Brain microvascular endothelial cell (primary cell): ENCODE measurements at regions not wholly inside any gene's neighbourhood (a gene's known extent, or its start where the extent isn't known, plus 50 kb on each side); places are given as distances from the start of the nearest gene placed in this dataset.

Source experiments
- DNase-seq: peaks from one replicate; pipeline ENCODE4 v3.0.0-alpha.2; 2020
- H3K27ac ChIP-seq: fragments of 250-450 bp; sonication (Bioruptor Pico); 2 replicates; pipeline ENCODE4 v1.5.1; 2020; ENCODE audit warnings: mild to moderate bottlenecking, moderate library complexity
- H3K27me3 ChIP-seq: fragments of 250-450 bp; sonication (Bioruptor Pico); replicated peaks from 2 replicates; pipeline ENCODE4 v1.5.1; 2020; ENCODE audit warnings: mild to moderate bottlenecking
- H3K36me3 ChIP-seq: fragments of 250-450 bp; sonication (Bioruptor Pico); replicated peaks from 2 replicates; pipeline ENCODE4 v1.5.1; 2020; ENCODE audit warnings: mild to moderate bottlenecking
- H3K4me3 ChIP-seq: 2 replicates; pipeline ENCODE4 v1.5.1; 2011; ENCODE audit warnings: low read depth, mild to moderate bottlenecking, control low read depth, low read length, moderate library complexity
- in situ Hi-C: cut with HindIII; loops from 2 replicates; pipeline ENCODE4 v1.10.0; 2017; ENCODE audit warnings: low sequenced_read_pairs, low pct_ligation_motif_present
- TF ChIP-seq, protein P1 (sequence below): IDR thresholded peaks from 2 replicates; pipeline ENCODE4 v1.5.1; 2011; ENCODE audit warnings: low read depth, mild to moderate bottlenecking, moderate library complexity, low read length, control low read depth, inconsistent platforms; ENCODE audit errors: missing control alignments

GRCh38 chr16:77064037-77064436, 127.0 kb upstream of the MON1B start:
- no peak for DNase-seq
- no peaks in the 10 kb centered on the region for H3K27me3 ChIP-seq
- H3K36me3 ChIP-seq = no peaks in the 10 kb centered on the region
- no peak overlapping the region for H3K27ac ChIP-seq
- TF ChIP-seq, protein P1, sequence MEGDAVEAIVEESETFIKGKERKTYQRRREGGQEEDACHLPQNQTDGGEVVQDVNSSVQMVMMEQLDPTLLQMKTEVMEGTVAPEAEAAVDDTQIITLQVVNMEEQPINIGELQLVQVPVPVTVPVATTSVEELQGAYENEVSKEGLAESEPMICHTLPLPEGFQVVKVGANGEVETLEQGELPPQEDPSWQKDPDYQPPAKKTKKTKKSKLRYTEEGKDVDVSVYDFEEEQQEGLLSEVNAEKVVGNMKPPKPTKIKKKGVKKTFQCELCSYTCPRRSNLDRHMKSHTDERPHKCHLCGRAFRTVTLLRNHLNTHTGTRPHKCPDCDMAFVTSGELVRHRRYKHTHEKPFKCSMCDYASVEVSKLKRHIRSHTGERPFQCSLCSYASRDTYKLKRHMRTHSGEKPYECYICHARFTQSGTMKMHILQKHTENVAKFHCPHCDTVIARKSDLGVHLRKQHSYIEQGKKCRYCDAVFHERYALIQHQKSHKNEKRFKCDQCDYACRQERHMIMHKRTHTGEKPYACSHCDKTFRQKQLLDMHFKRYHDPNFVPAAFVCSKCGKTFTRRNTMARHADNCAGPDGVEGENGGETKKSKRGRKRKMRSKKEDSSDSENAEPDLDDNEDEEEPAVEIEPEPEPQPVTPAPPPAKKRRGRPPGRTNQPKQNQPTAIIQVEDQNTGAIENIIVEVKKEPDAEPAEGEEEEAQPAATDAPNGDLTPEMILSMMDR = no peak
- H3K4me3 ChIP-seq = no peak overlapping the region
- in situ Hi-C loops = no loop called here

- TF ChIP-seq, protein P1 = no peak
- no peak for DNase-seq
- in situ Hi-C loops = no loop called here
- Histone ChIP-seq H3K36me3 (no peaks in the 10 kb centered on the region), H3K27me3 (no peaks in the 10 kb centered on the region), H3K27ac (no peak overlapping the region), H3K4me3 (no peak overlapping the region)
Measured at GRCh38 chr16:77066896-77067496, 124.0 kb upstream of the MON1B start.

DNA sequence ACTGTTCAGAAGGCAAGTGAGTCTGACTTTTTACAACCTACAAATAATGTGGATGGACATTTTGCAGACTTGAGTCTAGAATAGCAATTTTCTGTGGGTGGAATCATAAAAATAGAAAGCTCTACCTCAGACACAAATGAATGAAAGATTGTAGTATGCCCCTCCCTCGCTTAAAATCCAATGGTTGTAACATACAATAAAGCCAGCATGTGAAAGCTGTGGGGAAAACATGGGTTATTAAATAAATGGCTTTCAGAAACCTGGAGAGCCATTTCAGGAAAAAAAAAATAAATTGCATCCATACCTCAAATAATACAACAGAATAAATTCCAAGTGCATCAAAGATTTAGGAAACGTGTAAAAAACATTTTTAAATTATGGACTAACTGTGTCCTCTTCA, 123.1 kb upstream of the MON1B start:
- Histone ChIP-seq H3K4me3 (no peak overlapping the region), H3K27ac (no peak overlapping the region), H3K36me3 (no peaks in the 10 kb centered on the region), H3K27me3 (no peaks in the 10 kb centered on the region)
- no peak for DNase-seq
- TF ChIP-seq, protein P1 = no peak
- in situ Hi-C loops = no loop called here

GRCh38 chr16:77068402-77068801, 122.6 kb upstream of the MON1B start:
- H3K4me3 ChIP-seq = no peak overlapping the region
- in situ Hi-C loops = no loop called here
- no peak overlapping the region for H3K27ac ChIP-seq
- no peaks in the 10 kb centered on the region for H3K27me3 ChIP-seq
- TF ChIP-seq, protein P1 = no peak
- no peaks in the 10 kb centered on the region for H3K36me3 ChIP-seq
- DNase-seq = no peak

DNA sequence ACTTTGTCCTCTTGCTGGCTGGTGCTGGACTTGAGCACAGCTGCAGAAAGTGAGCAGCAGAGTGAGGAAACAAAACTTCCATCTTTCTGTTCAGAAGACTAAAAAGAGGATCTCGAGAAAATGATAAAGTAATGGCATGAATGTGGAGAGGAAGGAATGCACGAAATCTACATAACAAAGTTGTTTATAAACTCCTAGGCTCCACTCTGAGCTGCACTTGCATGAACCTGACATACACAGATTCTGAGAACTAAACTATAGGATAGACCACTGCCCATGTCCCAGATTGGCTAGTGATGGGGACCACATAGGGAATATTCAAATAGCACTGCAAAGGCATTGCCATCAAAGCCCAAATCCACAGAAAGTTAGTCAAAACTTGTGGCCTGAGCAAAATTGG, 121.1 kb upstream of the MON1B start:
- H3K27ac ChIP-seq = no peak overlapping the region
- no peaks in the 10 kb centered on the region for H3K27me3 ChIP-seq
- TF ChIP-seq, protein P1 = no peak
- H3K4me3 ChIP-seq = no peak overlapping the region
- H3K36me3 ChIP-seq = no peaks in the 10 kb centered on the region
- in situ Hi-C loops = no loop called here
- DNase-seq = no peak

DNA sequence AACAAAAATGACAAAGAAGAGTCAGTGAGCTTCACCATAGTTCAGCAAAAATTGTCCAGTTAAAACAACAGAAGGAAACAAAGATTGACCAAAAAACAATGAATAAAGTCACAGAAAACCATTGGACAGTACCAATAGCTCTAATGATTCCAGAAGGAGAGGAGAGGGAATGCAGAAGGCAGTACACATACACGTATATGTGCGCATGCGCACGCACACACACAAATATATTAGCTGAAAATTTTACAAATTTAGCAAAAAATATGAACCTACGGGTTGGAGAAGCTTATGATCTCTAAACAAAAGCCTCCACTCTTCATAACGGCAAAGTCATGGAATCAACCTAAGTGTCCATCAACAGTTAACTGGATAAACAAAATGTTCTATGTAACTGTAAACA, 120.3 kb upstream of the MON1B start:
- no peaks in the 10 kb centered on the region for H3K27me3 ChIP-seq
- TF ChIP-seq, protein P1 = no peak
- no peak for DNase-seq
- in situ Hi-C loops = no loop called here
- no peaks in the 10 kb centered on the region for H3K36me3 ChIP-seq
- H3K4me3 ChIP-seq = no peak overlapping the region
- H3K27ac ChIP-seq = no peak overlapping the region
